Erythroblast (primary cell): ENCODE measurements at regions not wholly inside any gene's neighbourhood (a gene's known extent, or its start where the extent isn't known, plus 50 kb on each side); places are given as distances from the start of the nearest gene placed in this dataset.

Experiments
- GATA1 ChIP-seq: IDR thresholded peaks from 2 replicates; pipeline ENCODE4 v1.6.1; 2011; ENCODE audit warnings: low read depth, mild to moderate bottlenecking, control low read depth, low read length, moderate library complexity
- POLR2A ChIP-seq: IDR thresholded peaks from 2 replicates; pipeline ENCODE4 v1.6.1; 2011; ENCODE audit warnings: mild to moderate bottlenecking, low read length

GRCh38 chr2:19541884-19542283 lies 183.5 kb upstream of the OSR1 start:
- no peak for TF ChIP-seq POLR2A
- TF ChIP-seq GATA1: no peak
